ENCODE measurements at regions not wholly inside any gene's neighbourhood (a gene's known extent, or its start where the extent isn't known, plus 50 kb on each side); places are given as distances from the start of the nearest gene placed in this dataset.

- TF ChIP-seq CTCF (IDR thresholded peaks at IDR 0.05) (no peak), POLR2AphosphoS5 (IDR thresholded peaks at IDR 0.05) (no peak), POLR2A (IDR thresholded peaks at IDR 0.05; ENCODE audit: low read depth) (no peak), EP300 (IDR thresholded peaks at IDR 0.05) (no peak)
Measured at GRCh38 chr6:19039287-19039686, 652.1 kb downstream of the RNF144B start.

All from esophagus muscularis mucosa (tissue), 4 donors.